AG04450 (cell line): ENCODE measurements at regions not wholly inside any gene's neighbourhood (a gene's known extent, or its start where the extent isn't known, plus 50 kb on each side); places are given as distances from the start of the nearest gene placed in this dataset.

Source experiments
- CTCF ChIA-PET: fragments of 300-600, 350-600 bp; formaldehyde crosslinking; extraction: SDS; loops from one replicate; lab custom pipeline; 2022; ENCODE audit warnings: antibody characterized with exemption, inconsistent platforms; lab: Charles Lee
- POLR2A ChIA-PET: fragments of 350-600 bp; formaldehyde crosslinking; extraction: SDS; loops from one replicate; lab custom pipeline; 2021; ENCODE audit warnings: antibody characterized with exemption, inconsistent platforms; lab: Yijun Ruan, JAX
- DNase-seq: peaks from one replicate; pipeline ENCODE4 v3.0.0-alpha.2; 2011; ENCODE audit warnings: low read depth, low spot score
- H3K27ac ChIP-seq: one replicate; pipeline ENCODE4 v1.5.1; 2012; ENCODE audit warnings: low read depth, low read length, control low read depth
- H3K27me3 ChIP-seq: one replicate; pipeline ENCODE4 v1.6.0; 2012; ENCODE audit warnings: low read length; ENCODE audit not compliant: control insufficient read depth, insufficient read depth
- H3K4me3 ChIP-seq: 2 replicates; pipeline ENCODE4 v1.5.1; 2011; ENCODE audit warnings: mild to moderate bottlenecking, low read depth, low read length, control low read depth
- H3K9me3 ChIP-seq: 2 replicates; pipeline ENCODE4 v1.5.1; 2012; ENCODE audit warnings: low read length; ENCODE audit not compliant: control insufficient read depth, insufficient read depth
- CTCF ChIP-seq: IDR thresholded peaks from 2 replicates; pipeline ENCODE4 v1.5.1; 2011; ENCODE audit warnings: low read depth, low read length, control low read depth, inconsistent platforms

DNA sequence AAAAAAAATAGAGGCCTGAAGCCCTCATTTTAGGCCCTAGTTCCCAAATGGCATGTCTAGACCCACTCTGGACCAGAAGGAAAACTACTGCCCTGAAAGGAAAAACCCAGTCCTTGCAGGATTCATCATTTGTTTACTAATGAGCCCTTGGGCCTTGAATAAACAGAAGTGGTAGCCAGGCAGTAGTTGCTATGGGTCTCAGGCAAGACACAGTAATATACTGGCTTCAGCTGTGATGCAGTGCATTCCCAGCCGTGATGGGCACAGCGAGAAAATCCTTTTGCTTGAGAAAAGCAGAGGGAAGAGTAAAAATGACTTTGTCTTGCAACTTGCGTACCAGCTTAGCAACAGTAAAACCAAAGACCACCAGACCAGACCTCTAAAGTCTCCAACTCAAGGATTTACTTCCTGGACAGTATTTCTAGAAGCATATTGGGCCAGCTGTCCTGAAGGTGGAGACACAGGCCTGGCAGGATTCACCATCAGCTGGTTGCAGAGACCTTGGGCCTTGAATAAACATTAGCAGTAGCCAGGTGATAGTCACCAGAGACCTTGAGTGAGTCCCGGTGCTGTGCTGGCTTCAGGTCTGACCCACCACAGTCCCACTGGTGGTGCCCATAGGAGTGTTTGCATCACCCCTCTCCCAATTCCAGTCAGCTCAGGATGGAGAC is 208.3 kb upstream of the SLITRK3 start:
- no peaks in the 10 kb centered on the region for H3K27me3 ChIP-seq
- DNase-seq: no peak
- no peak overlapping the region for H3K4me3 ChIP-seq
- POLR2A ChIA-PET: no interaction called here
- no peaks in the 10 kb centered on the region for H3K9me3 ChIP-seq
- CTCF ChIA-PET: no interaction called here
- no peak for TF ChIP-seq CTCF
- no peak overlapping the region for H3K27ac ChIP-seq

DNA sequence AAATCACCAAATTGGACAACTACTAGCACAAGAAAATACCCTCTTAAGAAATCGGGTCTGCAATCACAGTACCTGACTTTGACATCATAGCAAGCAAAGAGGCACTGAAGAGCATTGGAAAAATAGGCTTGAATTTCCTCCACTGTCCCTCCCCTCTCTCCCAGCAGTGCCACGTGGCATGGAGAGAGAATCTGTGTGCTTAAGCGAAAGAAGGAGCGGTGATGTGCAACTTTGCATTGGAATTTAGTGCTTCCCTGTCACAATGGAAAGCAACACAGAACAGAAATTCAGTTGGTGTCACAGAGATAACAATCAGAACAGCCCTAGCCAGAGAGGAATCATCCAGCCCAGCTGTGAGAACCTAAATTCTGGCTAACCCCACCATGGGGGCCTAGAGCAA is 207.5 kb upstream of the SLITRK3 start:
- no peak overlapping the region for H3K27ac ChIP-seq
- H3K4me3 ChIP-seq: no peak overlapping the region
- H3K27me3 ChIP-seq: no peaks in the 10 kb centered on the region
- CTCF ChIA-PET: no interaction called here
- no peak for TF ChIP-seq CTCF
- no peaks in the 10 kb centered on the region for H3K9me3 ChIP-seq
- DNase-seq: no peak
- POLR2A ChIA-PET: no interaction called here

- Histone ChIP-seq H3K9me3 (no peaks in the 10 kb centered on the region), H3K27me3 (no peaks in the 10 kb centered on the region), H3K27ac (no peak overlapping the region), H3K4me3 (no peak overlapping the region)
- ChIA-PET CTCF (no interaction called here), POLR2A (no interaction called here)
- no peak for TF ChIP-seq CTCF
- no peak for DNase-seq
These were observed 199.0 kb upstream of the SLITRK3 start for GRCh38 chr3:165395188-165395587.

- H3K27ac ChIP-seq: no peak overlapping the region
- no peaks in the 10 kb centered on the region for H3K9me3 ChIP-seq
- no peaks in the 10 kb centered on the region for H3K27me3 ChIP-seq
- POLR2A ChIA-PET: no interaction called here
- H3K4me3 ChIP-seq: no peak overlapping the region
- DNase-seq: no peak
- TF ChIP-seq CTCF: no peak
- CTCF ChIA-PET: no interaction called here
These were observed 197.3 kb upstream of the SLITRK3 start for GRCh38 chr3:165393461-165393860.

DNA sequence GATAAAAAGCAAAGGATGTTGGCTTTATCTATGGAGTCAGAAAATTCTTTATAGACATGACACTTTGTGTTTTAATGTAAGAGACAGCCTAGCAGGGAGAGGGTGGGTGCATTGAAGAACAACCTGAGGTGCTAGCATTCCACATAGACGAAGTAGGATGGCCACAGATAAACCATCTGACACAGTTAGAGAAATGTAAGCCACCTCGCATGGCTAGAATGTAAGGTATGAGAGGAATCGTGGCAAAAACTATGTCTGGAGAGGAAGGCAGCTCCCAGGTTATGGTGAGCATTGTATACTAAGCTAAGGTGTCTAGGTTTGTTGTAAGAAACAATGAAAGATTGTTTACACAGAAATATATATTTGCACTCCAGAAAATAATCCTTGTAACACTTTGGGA is 194.0 kb upstream of the SLITRK3 start:
- ChIA-PET POLR2A (no interaction called here), CTCF (no interaction called here)
- Histone ChIP-seq H3K27me3 (no peaks in the 10 kb centered on the region), H3K4me3 (no peak overlapping the region), H3K9me3 (no peaks in the 10 kb centered on the region), H3K27ac (no peak overlapping the region)
- TF ChIP-seq CTCF: no peak
- no peak for DNase-seq
